Activated CD4-positive, alpha-beta T cell treated with anti-CD3 and anti-CD28 coated beads, Interleukin-2, amount 50 U/mL, for 16 hours (primary cell): ENCODE measurements at regions not wholly inside any gene's neighbourhood (a gene's known extent, or its start where the extent isn't known, plus 50 kb on each side); places are given as distances from the start of the nearest gene placed in this dataset.
"Not testable (repeated sequence)": the region's sequence is repeated elsewhere in the genome, so short reads cannot be mapped to it uniquely, and the experiment has no call there.

ENCODE experiments used
- DNase-seq: peaks from one replicate; pipeline ENCODE4 v3.0.0-alpha.2; 2020

- DNase-seq, result no peak
These were observed 112.5 kb upstream of the ASB18 start for GRCh38 chr2:236376566-236377244.

- DNase-seq, result no peak
These were observed 115.9 kb upstream of the ASB18 start for GRCh38 chr2:236380051-236380612.

DNA sequence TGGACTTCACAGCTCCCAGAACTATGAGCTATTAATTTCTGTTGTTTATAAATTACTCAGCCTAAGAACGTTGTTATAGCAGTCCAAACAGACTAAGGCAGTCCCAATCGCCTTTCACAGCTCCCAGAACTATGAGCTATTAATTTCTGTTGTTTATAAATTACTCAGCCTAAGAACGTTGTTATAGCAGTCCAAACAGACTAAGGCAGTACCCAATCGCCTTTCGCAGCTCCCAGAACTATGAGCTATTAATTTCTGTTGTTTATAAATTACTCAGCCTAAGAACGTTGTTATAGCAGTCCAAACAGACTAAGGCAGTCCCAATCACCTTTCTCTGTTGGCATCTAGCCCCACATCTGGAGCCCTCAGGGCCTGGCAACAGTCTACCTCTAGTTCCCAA, 117.0 kb upstream of the ASB18 start:
- DNase-seq, result peak; percentile 24

DNA sequence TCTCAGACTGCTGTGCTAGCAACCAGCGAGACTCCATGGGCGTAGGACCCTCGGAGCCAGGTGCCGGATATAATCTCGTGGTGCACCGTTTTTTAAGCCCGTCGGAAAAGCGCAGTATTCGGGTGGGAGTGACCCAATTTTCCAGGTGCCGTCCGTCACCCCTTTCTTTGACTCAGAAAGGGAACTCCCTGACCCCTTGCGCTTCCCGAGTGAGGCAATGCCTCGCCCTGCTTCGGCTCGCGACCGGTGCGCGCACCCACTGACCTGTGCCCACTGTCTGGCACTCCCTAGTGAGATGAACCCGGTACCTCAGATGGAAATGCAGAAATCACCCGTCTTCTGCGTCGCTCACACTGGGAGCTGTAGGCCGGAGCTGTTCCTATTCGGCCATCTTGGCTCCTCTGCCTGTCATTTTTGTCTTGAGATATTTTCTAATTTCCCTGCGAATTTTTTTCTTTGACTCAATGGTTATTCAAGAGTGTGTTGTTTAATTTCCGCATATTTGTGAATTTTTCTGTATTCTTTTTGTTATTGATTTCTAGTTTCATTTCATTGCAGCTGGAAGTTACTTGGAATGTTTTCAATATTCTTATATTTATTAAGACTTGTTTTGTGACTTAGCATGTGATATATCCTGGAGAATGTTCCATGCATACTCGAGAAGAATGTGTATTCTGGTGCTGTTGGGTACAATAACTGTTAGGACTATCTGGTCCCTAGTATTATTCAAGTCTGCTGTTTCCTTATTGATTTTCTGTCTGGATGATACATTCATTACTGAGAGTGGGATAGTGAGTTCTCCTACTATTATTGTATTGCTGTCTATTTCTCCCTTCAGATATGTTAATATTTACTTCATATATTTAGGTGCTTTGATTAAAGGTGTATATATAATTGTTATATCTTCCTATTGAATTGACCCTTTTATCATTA, 125.3 kb upstream of the ASB18 start:
- not testable (repeated sequence) for DNase-seq

- no peak for DNase-seq
These were observed 128.9 kb upstream of the ASB18 start for GRCh38 chr2:236393101-236393500.

DNA sequence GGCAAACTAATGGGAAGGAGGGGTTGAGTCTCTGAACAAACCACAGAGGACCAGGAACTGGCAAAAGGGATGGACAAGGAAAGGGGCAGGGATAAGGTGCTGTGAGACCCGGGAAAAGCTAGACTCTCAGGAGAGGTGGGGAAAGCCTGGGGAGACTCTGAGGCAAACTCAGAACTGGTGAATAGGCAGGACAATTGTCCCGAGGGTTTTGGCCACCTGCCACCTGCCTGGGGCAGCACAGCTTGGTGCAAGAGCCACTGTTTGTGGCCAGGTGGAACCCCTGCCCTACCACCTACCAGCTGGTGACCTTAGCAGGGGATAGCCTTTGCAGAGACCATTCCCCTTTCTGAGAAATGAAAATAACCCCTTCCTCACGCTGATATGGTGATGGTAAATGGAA, 129.4 kb upstream of the ASB18 start:
- no peak for DNase-seq

DNA sequence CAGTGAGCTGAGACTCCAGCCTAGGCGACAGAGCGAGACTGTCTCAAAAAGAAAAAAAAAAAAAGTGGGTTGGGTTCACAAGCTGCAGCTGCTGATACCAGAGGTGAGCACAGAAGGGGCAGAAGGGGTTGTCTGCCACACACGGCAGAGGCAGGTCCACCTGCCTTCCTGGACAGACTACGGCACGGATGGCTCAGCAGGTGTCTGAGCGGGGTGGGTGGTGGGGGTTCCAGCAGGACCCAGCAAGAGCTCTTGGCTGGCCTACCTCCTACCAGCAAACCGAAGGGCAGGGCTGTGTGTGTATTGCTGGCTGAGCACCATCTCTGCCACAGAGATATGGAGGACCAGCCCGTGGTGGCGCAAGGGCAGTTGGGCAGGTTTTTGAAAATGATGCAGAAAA, 130.4 kb upstream of the ASB18 start:
- no peak for DNase-seq

- no peak for DNase-seq
These were observed 130.9 kb upstream of the ASB18 start for GRCh38 chr2:236395067-236395466.

GRCh38 chr2:236396818-236397350, 132.7 kb upstream of the ASB18 start:
- DNase-seq, result no peak

- no peak for DNase-seq
These were observed 133.5 kb upstream of the ASB18 start for GRCh38 chr2:236397681-236398080.

GRCh38 chr2:236399409-236399808, 135.2 kb upstream of the ASB18 start:
- DNase-seq, result no peak

- no peak for DNase-seq
These were observed 135.9 kb upstream of the ASB18 start for GRCh38 chr2:236400046-236400574.

DNA sequence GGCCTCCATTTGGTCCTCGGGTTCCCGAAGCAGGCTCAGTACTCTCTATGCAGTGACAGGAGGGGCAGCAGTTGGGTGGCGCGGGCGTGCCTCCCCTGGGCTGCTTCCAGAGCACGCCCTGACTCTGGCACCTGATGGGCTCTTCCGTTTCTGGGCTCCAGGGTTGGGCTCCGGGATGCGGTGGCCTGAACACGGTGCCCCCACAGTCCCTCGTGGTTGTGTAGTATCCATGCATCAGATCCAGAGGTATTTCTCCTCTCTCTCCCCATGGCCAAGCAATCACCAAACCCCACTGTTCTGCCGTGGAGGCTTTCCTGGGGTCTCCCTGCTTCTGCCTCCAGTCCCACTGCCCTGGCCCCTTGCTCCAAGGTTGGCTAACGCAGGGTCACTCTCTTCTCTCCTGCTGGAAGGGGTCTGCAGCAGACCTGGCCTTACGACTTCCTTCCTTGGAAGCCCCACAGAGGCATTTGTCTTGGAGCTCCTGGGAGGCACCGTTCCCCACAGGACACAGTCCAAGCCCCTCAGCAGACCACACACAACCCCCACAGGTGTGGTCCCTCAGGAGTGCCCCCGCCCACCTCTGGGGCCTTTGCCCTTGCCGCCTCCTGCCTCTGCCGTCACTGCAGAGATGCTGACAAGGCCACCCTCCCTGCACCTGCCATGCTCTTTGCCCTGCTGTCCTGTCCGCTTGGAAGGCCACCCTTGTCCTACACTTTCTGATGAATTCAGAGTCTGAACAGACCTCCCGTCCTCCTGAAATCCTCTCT, 136.6 kb upstream of the ASB18 start:
- DNase-seq, result no peak

GRCh38 chr2:236402033-236402790, 138.0 kb upstream of the ASB18 start:
- DNase-seq, result no peak

DNA sequence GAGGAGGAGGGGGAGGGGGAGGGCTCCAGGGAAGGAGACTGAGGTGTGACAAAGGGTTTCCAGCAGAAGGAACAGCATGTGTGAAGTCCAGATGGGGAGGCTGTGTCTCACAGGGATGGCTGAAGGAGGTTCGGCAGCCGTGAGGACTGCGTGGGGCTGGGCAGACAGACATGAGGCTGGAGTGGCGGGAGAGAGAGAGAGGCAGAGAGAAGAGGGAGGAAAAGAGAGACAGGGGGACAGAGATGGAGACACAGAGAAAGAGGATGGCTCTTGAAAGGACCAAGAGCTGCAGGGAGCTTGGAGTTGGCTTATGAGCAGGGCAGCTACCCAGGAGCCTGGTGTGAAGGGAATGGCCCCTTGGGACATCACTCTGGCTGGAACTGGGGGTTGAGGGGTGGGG, 138.9 kb upstream of the ASB18 start:
- no peak for DNase-seq

DNA sequence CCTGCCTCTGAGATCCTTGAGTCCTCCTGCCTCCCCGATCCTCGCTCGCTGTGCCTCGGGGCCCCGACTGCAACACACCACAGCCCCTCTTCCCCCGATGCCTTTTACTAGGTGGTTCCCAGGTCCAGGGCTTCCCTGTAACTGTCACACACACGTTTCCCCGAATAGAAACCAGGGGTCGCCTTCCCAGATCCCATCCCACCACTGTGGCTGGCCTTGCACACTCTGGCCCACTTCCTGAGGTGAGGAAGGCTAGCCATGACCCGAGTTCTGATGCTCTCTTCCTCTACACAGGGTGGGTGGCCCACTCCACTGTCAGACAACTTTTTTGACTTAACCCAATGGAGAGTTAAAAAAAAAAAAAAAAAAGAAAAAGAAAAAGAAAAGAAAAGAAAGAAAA, 139.6 kb upstream of the ASB18 start:
- DNase-seq, result no peak

DNA sequence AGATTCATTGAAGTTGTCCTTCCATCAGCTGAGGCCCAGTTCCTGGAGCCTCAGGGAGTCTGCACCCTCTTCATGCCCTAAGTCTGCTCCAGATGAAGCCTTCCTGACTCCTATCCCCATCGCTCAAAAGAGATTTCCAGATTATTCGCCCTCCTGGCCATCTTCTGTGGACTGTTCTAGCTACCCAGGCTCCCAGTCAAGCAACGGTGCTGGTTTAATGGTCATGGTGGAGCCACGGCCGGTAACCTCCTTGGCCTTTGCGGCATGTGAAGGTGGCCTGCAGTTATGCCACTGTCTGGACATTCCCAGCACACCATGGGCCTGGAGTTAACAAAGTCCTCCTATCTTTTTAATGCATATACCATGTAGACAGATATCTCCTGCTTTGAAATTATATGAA, 140.1 kb upstream of the ASB18 start:
- no peak for DNase-seq

DNA sequence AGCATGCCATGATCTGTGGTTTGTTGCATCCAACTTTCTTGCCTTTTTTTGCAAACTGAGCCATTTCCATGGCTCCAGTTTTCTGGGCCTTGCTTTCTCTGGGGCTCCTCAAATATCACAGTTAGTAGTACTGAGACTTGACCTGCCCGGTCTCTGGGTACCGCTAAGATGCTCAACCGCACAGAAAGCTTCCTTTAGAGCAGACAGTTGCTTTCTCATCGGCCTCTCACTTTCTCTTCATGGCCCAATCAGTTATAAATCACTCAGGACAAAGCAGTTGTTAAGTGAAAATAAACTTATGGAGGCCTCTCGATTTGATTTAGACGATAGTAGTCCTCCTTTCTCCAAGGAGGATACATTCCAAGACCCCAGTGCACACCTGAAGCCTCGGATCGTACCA, 141.2 kb upstream of the ASB18 start:
- DNase-seq, result no peak

GRCh38 chr2:236408090-236408489, 143.9 kb upstream of the ASB18 start:
- no peak for DNase-seq

- no peak for DNase-seq
These were observed 144.6 kb upstream of the ASB18 start for GRCh38 chr2:236408786-236409185.

- no peak for DNase-seq
These were observed 151.7 kb upstream of the ASB18 start for GRCh38 chr2:236415684-236416444.
